ENCODE measurements at regions not wholly inside any gene's neighbourhood (a gene's known extent, or its start where the extent isn't known, plus 50 kb on each side); places are given as distances from the start of the nearest gene placed in this dataset.

DNA sequence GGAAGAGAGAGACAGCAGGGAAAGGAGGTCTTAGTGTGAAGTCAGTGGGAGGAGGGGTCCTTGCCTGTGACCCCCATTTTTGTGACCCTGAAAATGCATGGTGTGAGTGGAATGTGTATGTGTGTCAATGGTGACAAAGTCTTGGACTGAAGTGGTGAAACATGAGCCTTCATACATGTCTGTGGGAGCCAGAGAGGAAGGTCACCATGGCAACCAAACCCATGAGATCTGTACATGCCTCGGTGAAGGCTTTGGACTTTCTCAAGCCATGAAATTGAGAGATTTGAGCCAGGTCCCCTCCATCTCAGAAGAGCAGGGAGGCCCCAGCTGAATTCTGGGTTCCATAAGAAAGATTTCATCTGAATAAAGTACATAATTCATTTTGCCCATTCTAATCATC is 108.7 kb downstream of the TTC8 start:
- TF ChIP-seq CTCF (conservative IDR thresholded peaks at IDR 0.05; ENCODE audit: low read length) = no peak
- TF ChIP-seq EZH2phosphoT487 (IDR thresholded peaks at IDR 0.05; ENCODE audit: borderline replicate concordance) = no peak
